WTC11 (cell line): ENCODE measurements at regions not wholly inside any gene's neighbourhood (a gene's known extent, or its start where the extent isn't known, plus 50 kb on each side); places are given as distances from the start of the nearest gene placed in this dataset.

ENCODE experiments used
- ATAC-seq: fragments of 200-7000 bp; cut with Tn5 transposase; 2 replicates; pipeline ENCODE4 v1.10.0; 2021; ENCODE audit warnings: mild to moderate bottlenecking, moderate library complexity
- CTCF ChIA-PET: fragments of 300-600 bp; sonication (Branson Sonifier 250); formaldehyde crosslinking; loops from one replicate; lab custom pipeline; 2021; ENCODE audit warnings: antibody characterized with exemption; lab: Charles Lee
- POLR2A ChIA-PET: fragments of 350-600 bp; sonication (Branson Sonifier 250); formaldehyde crosslinking; loops from one replicate; lab custom pipeline; 2021; ENCODE audit warnings: antibody characterized with exemption; lab: Charles Lee
- DNase-seq: peaks from one replicate; pipeline ENCODE4 v3.0.0; 2021; ENCODE audit warnings: low spot score
- H3K27ac Mint-ChIP-seq: 2 replicates; pipeline ENCODE4 v1.8.0; 2021; ENCODE audit warnings: mixed read lengths
- H3K27me3 Mint-ChIP-seq: 2 replicates; pipeline ENCODE4 v1.8.0; 2021; ENCODE audit warnings: low read depth, mild to moderate bottlenecking, moderate library complexity, mixed read lengths
- H3K36me3 Mint-ChIP-seq: 2 replicates; pipeline ENCODE4 v1.8.0; 2021; ENCODE audit warnings: mixed read lengths
- H3K4me1 Mint-ChIP-seq: 2 replicates; pipeline ENCODE4 v1.8.0; 2022; ENCODE audit warnings: mixed read lengths
- H3K4me3 Mint-ChIP-seq: 2 replicates; pipeline ENCODE4 v1.8.0; 2021; ENCODE audit warnings: mild to moderate bottlenecking, moderate library complexity, mixed read lengths
- H3K9me3 Mint-ChIP-seq: 2 replicates; pipeline ENCODE4 v1.8.0; 2021; ENCODE audit warnings: mixed read lengths
- AR ChIP-seq: fragments of 250-450 bp; sonication (Bioruptor Pico); IDR thresholded peaks from 2 replicates; pipeline ENCODE4 v1.9.0; 2021; ENCODE audit warnings: mild to moderate bottlenecking
- ATF6 ChIP-seq: sonication (generic); formaldehyde crosslinking; IDR thresholded peaks from 2 replicates; pipeline ENCODE4 v1.8.1; 2023; ENCODE audit warnings: mild to moderate bottlenecking, missing genetic modification reagents
- FOXJ3 ChIP-seq: sonication (generic); formaldehyde crosslinking; IDR thresholded peaks from 2 replicates; pipeline ENCODE4 v1.9.0; 2021; ENCODE audit warnings: missing genetic modification reagents, mild to moderate bottlenecking, borderline replicate concordance
- GABPB1 ChIP-seq: sonication (generic); formaldehyde crosslinking; IDR thresholded peaks from 2 replicates; pipeline ENCODE4 v1.8.1; 2023; ENCODE audit warnings: mild to moderate bottlenecking, missing genetic modification reagents
- GRHL2 ChIP-seq: fragments of 250-450 bp; sonication (Bioruptor Pico); IDR thresholded peaks from 2 replicates; pipeline ENCODE4 v1.8.0; 2022; ENCODE audit warnings: mild to moderate bottlenecking, moderate library complexity; ENCODE audit not compliant: insufficient replicate concordance, severe bottlenecking
- NR3C1 ChIP-seq: sonication (generic); formaldehyde crosslinking; conservative IDR thresholded peaks from 2 replicates; pipeline ENCODE4 v1.8.1; 2023; ENCODE audit warnings: low read depth, mild to moderate bottlenecking, missing genetic modification reagents
- PREB ChIP-seq: sonication (generic); formaldehyde crosslinking; IDR thresholded peaks from 2 replicates; pipeline ENCODE4 v1.8.1; 2022; ENCODE audit warnings: mild to moderate bottlenecking, missing genetic modification reagents, moderate library complexity, borderline replicate concordance
- TP53 ChIP-seq: sonication (generic); formaldehyde crosslinking; IDR thresholded peaks from 2 replicates; pipeline ENCODE4 v1.8.1; 2023; ENCODE audit warnings: mild to moderate bottlenecking, missing genetic modification reagents
- ZNF232 ChIP-seq: sonication (generic); formaldehyde crosslinking; IDR thresholded peaks from 2 replicates; pipeline ENCODE4 v1.8.0; 2022; ENCODE audit warnings: mild to moderate bottlenecking, missing genetic modification reagents
- ZNF425 ChIP-seq: fragments of 250-450 bp; sonication (Bioruptor Pico); conservative IDR thresholded peaks from 2 replicates; pipeline ENCODE4 v1.9.0; 2021; ENCODE audit warnings: mild to moderate bottlenecking

GRCh38 chr3:170757038-170757437 is 113.0 kb downstream of the RPL22L1 start:
- no peak overlapping the region for H3K27ac Mint-ChIP-seq
- CTCF ChIA-PET, result no interaction called here

GRCh38 chr3:170754311-170754693 is 115.7 kb downstream of the RPL22L1 start:
- ATAC-seq, result no peak
- Mint-ChIP-seq H3K27ac (no peak overlapping the region), H3K4me3 (no peak overlapping the region), H3K9me3 (no peaks in the 10 kb centered on the region), H3K36me3 (no peaks in the 10 kb centered on the region), H3K4me1 (0 out of 2 replicates have a peak, but pooled peaks cover under 1% of the 10 kb centered on the region), H3K27me3 (no peaks in the 10 kb centered on the region; the same call in 1 of the 2 replicates)
- ChIA-PET CTCF (no interaction called here), POLR2A (no interaction called here)
- no peak for DNase-seq
- no peak for TF ChIP-seq ZNF425
- TF ChIP-seq GRHL2 (CRISPR knock-in tag), result no peak

More at GRCh38 chr3:170757038-170757437, 113.0 kb downstream of the RPL22L1 start:
- TF ChIP-seq PREB (CRISPR knock-in tag), result no peak
- no peak for TF ChIP-seq ZNF232 (CRISPR knock-in tag)
- TF ChIP-seq TP53 (CRISPR knock-in tag), result no peak
- no peaks in the 10 kb centered on the region for H3K27me3 Mint-ChIP-seq
- DNase-seq (no peak), ATAC-seq (no peak)
- no peaks in the 10 kb centered on the region for H3K36me3 Mint-ChIP-seq
- POLR2A ChIA-PET, result no interaction called here
- peaks cover 3% of the 10 kb centered on the region; the same call in 1 of the 2 replicates for H3K4me1 Mint-ChIP-seq
- H3K4me3 Mint-ChIP-seq, result no peak overlapping the region
- H3K9me3 Mint-ChIP-seq, result no peaks in the 10 kb centered on the region

GRCh38 chr3:170753421-170754310 is 116.3 kb downstream of the RPL22L1 start:
- H3K27ac Mint-ChIP-seq, result no peak overlapping the region
- H3K4me1 Mint-ChIP-seq, result no peaks in the 10 kb centered on the region
- CTCF ChIA-PET, result no interaction called here
- DNase-seq (no peak), ATAC-seq (no peak)
- H3K4me3 Mint-ChIP-seq, result no peak overlapping the region
- no peaks in the 10 kb centered on the region for H3K9me3 Mint-ChIP-seq
- POLR2A ChIA-PET, result no interaction called here
- H3K36me3 Mint-ChIP-seq, result no peaks in the 10 kb centered on the region
- no peaks in the 10 kb centered on the region; the same call in 1 of the 2 replicates for H3K27me3 Mint-ChIP-seq
- TF ChIP-seq FOXJ3 (CRISPR knock-in tag) (no peak), NR3C1 (CRISPR knock-in tag) (no peak), ATF6 (CRISPR knock-in tag) (no peak), TP53 (CRISPR knock-in tag) (no peak), GABPB1 (CRISPR knock-in tag) (no peak), AR (CRISPR knock-in tag) (no peak)
